ENCODE measurements at regions not wholly inside any gene's neighbourhood (a gene's known extent, or its start where the extent isn't known, plus 50 kb on each side); places are given as distances from the start of the nearest gene placed in this dataset.

DNA sequence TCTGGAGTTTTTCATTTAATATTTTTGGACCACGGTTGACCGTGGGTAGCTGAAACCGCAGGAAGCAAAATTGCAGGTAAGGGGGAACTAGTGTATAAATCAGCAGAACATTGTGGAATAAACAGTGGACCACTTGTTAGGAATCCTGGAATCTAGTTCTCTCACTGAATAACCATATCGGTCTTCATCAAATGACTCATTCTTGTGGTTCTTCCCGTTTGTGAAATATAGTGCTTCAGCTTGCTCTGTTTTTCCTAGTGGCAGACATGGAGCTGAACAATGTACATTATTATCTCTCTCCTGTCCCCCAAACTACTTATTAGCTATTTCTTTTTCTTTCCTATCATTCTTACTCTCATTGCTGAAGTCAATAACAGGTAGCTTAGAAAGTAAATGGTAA, 61.9 kb downstream of the HSPA13 start:
- Histone ChIP-seq H3K9ac (ENCODE audit: insufficient read depth, low read length) (no peak overlapping the region), H3K36me3 (ENCODE audit: control insufficient read depth, insufficient read depth, low read length) (no peaks in the 10 kb centered on the region), H3K4me1 (ENCODE audit: control insufficient read depth, extremely low read depth, insufficient read depth, low read length) (no peaks in the 10 kb centered on the region), H3K27ac (ENCODE audit: insufficient read depth, low read length) (no peak overlapping the region), H3K9me3 (ENCODE audit: control insufficient read depth, insufficient read depth, low read depth, low read length) (no peaks in the 10 kb centered on the region), H3K4me3 (replicated peaks in 1 of 4; ENCODE audit: control extremely low read depth in 1 of 4, insufficient read depth in 1 of 4, low read depth in 3 of 4, low read length in 4 of 4) (no peak overlapping the region), H3K79me2 (ENCODE audit: control insufficient read depth, insufficient read depth, low read length) (no peaks in the 10 kb centered on the region), H3K27me3 (ENCODE audit: control insufficient read depth, insufficient read depth, low read length) (no peaks in the 10 kb centered on the region), H3K4me2 (ENCODE audit: extremely low read depth, insufficient read depth, low read length) (no peak overlapping the region), H2AFZ (ENCODE audit: low read length) (no peak overlapping the region), H4K20me1 (ENCODE audit: control insufficient read depth, extremely low read depth, insufficient read depth, low read length) (no peaks in the 10 kb centered on the region)
- DNase-seq (ENCODE audit: low read depth in 2 of 2): no peak
- TF ChIP-seq, protein P1, sequence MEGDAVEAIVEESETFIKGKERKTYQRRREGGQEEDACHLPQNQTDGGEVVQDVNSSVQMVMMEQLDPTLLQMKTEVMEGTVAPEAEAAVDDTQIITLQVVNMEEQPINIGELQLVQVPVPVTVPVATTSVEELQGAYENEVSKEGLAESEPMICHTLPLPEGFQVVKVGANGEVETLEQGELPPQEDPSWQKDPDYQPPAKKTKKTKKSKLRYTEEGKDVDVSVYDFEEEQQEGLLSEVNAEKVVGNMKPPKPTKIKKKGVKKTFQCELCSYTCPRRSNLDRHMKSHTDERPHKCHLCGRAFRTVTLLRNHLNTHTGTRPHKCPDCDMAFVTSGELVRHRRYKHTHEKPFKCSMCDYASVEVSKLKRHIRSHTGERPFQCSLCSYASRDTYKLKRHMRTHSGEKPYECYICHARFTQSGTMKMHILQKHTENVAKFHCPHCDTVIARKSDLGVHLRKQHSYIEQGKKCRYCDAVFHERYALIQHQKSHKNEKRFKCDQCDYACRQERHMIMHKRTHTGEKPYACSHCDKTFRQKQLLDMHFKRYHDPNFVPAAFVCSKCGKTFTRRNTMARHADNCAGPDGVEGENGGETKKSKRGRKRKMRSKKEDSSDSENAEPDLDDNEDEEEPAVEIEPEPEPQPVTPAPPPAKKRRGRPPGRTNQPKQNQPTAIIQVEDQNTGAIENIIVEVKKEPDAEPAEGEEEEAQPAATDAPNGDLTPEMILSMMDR (conservative IDR thresholded peaks at IDR 0.05 in 1 of 2, IDR thresholded peaks at IDR 0.05 in 1 of 2; ENCODE audit: low read depth in 1 of 2, low read length in 2 of 2): no peak
- no peak for TF ChIP-seq EZH2 (IDR thresholded peaks at IDR 0.05; ENCODE audit: low read length, missing control alignments)

DNA sequence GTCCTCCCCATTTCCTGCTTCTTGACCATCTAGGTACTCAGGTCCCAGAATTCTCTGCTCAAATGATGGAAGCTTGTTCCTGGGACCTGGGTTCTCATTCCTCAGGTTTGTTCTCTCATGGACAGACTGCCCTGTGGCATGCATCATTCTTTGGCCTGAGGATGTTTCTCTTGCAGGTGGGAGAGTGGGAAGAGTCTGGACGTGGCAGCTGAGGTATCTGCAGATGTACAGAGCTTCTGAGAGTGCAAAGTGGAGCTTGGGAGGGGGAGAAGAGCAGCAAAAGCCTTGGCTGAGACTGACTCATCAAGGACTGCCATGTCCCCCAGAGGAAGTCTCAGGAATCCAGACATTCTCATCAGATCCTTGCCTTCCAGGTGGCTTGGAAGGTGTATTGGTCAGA, 63.1 kb downstream of the HSPA13 start:
- H3K27me3 ChIP-seq (ENCODE audit: control insufficient read depth, insufficient read depth, low read length): no peaks in the 10 kb centered on the region
- no peaks in the 10 kb centered on the region for H4K20me1 ChIP-seq (ENCODE audit: control insufficient read depth, extremely low read depth, insufficient read depth, low read length)
- H3K4me1 ChIP-seq (ENCODE audit: control insufficient read depth, extremely low read depth, insufficient read depth, low read length): no peaks in the 10 kb centered on the region
- no peak overlapping the region for H3K4me3 ChIP-seq (replicated peaks in 1 of 4; ENCODE audit: control extremely low read depth in 1 of 4, insufficient read depth in 1 of 4, low read depth in 3 of 4, low read length in 4 of 4)
- no peak overlapping the region for H3K4me2 ChIP-seq (ENCODE audit: extremely low read depth, insufficient read depth, low read length)
- no peak overlapping the region for H2AFZ ChIP-seq (ENCODE audit: low read length)
- DNase-seq (ENCODE audit: low read depth in 2 of 2): no peak
- H3K9ac ChIP-seq (ENCODE audit: insufficient read depth, low read length): no peak overlapping the region
- H3K9me3 ChIP-seq (ENCODE audit: control insufficient read depth, insufficient read depth, low read depth, low read length): no peaks in the 10 kb centered on the region
- no peaks in the 10 kb centered on the region for H3K36me3 ChIP-seq (ENCODE audit: control insufficient read depth, insufficient read depth, low read length)
- no peaks in the 10 kb centered on the region for H3K79me2 ChIP-seq (ENCODE audit: control insufficient read depth, insufficient read depth, low read length)
- H3K27ac ChIP-seq (ENCODE audit: insufficient read depth, low read length): no peak overlapping the region
- TF ChIP-seq, protein P1 (conservative IDR thresholded peaks at IDR 0.05 in 1 of 2, IDR thresholded peaks at IDR 0.05 in 1 of 2; ENCODE audit: low read depth in 1 of 2, low read length in 2 of 2): no peak
- no peak for TF ChIP-seq EZH2 (IDR thresholded peaks at IDR 0.05; ENCODE audit: low read length, missing control alignments)

DNA sequence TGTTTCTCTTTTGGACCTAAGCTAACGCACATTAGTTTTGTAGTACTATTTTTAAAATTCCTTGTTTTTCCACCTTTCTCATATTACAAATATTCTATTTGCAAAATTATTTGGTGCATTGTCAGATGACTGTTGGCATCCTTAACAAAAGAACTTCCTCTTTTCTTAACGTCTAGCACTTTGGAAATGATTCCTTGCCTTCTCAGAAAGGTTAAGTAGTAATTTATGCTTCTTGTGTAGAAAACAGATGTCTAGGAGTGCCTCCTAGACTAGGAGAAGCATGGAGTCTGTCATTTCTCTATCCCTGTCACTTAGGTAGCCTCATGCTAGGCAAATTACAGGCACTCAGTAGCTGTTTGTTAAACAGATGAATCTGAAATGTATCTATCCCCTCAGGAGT, 64.4 kb downstream of the HSPA13 start:
- Histone ChIP-seq H3K27ac (ENCODE audit: insufficient read depth, low read length) (no peak overlapping the region), H3K9ac (ENCODE audit: insufficient read depth, low read length) (no peak overlapping the region), H3K9me3 (ENCODE audit: control insufficient read depth, insufficient read depth, low read depth, low read length) (no peaks in the 10 kb centered on the region), H3K79me2 (ENCODE audit: control insufficient read depth, insufficient read depth, low read length) (no peaks in the 10 kb centered on the region), H3K4me1 (ENCODE audit: control insufficient read depth, extremely low read depth, insufficient read depth, low read length) (no peaks in the 10 kb centered on the region), H4K20me1 (ENCODE audit: control insufficient read depth, extremely low read depth, insufficient read depth, low read length) (no peaks in the 10 kb centered on the region), H2AFZ (ENCODE audit: low read length) (no peak overlapping the region), H3K36me3 (ENCODE audit: control insufficient read depth, insufficient read depth, low read length) (no peaks in the 10 kb centered on the region), H3K27me3 (ENCODE audit: control insufficient read depth, insufficient read depth, low read length) (no peaks in the 10 kb centered on the region), H3K4me3 (replicated peaks in 1 of 4; ENCODE audit: control extremely low read depth in 1 of 4, insufficient read depth in 1 of 4, low read depth in 3 of 4, low read length in 4 of 4) (no peak overlapping the region), H3K4me2 (ENCODE audit: extremely low read depth, insufficient read depth, low read length) (no peak overlapping the region)
- TF ChIP-seq, protein P1 (conservative IDR thresholded peaks at IDR 0.05 in 1 of 2, IDR thresholded peaks at IDR 0.05 in 1 of 2; ENCODE audit: low read depth in 1 of 2, low read length in 2 of 2): no peak
- no peak for DNase-seq (ENCODE audit: low read depth in 2 of 2)
